DND-41 (cell line): ENCODE measurements at regions not wholly inside any gene's neighbourhood (a gene's known extent, or its start where the extent isn't known, plus 50 kb on each side); places are given as distances from the start of the nearest gene placed in this dataset.

ENCODE experiments used
- CTCF ChIP-seq: IDR thresholded peaks from 2 replicates; pipeline ENCODE4 v1.5.1; 2012; ENCODE audit warnings: borderline replicate concordance, low read length, moderate library complexity, mild to moderate bottlenecking; ENCODE audit not compliant: poor library complexity, severe bottlenecking; ENCODE audit errors: extremely low read depth
- EZH2 ChIP-seq: IDR thresholded peaks from 3 replicates; pipeline ENCODE4 v1.6.1; 2012; ENCODE audit warnings: borderline replicate concordance, low read depth, mild to moderate bottlenecking, moderate library complexity, low read length, inconsistent platforms; ENCODE audit not compliant: severe bottlenecking

DNA sequence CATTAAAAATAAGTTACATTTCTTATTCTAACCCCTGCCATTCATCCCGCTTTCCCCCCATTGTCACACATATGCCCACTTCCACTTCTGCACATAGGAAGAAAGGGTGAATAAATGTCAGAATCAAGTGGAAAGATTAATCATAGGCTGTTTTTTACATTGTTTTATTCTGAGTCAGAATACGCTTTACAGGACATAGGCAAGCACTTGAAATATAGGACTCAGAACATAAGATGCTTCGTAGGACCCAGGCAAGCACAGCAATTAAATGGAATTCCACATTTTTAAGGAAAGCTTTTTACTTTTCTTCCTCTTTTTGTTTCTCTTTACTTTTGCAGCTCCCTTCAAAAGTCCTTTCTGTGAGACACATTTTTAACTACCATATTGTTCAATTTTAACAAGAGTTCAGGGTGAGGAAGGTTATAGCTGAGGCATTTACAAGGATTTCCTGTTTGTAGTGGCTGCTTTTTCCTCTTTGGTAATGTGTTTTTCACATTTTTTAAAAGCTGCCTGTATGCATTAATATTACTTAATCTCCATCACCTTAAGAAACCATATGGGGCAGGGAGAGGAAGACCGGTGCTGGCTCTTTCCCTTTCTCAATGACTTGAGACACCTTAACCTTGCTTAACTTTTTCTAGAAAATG, 130.0 kb downstream of the TES start:
- TF ChIP-seq CTCF (no peak), EZH2 (no peak)
